ES-I3 (cell line): ENCODE measurements at regions not wholly inside any gene's neighbourhood (a gene's known extent, or its start where the extent isn't known, plus 50 kb on each side); places are given as distances from the start of the nearest gene placed in this dataset.

Source experiments
- H3K36me3 ChIP-seq: 2 replicates; pipeline ENCODE4 v1.6.1; 2013; ENCODE audit warnings: mild to moderate bottlenecking, low read length, control low read depth, moderate library complexity; ENCODE audit not compliant: insufficient read depth
- H3K4me1 ChIP-seq: 2 replicates; pipeline ENCODE4 v1.6.1; 2013; ENCODE audit warnings: mild to moderate bottlenecking, control low read depth, low read length; ENCODE audit not compliant: insufficient read depth
- H3K9ac ChIP-seq: 2 replicates; pipeline ENCODE4 v1.6.1; 2013; ENCODE audit warnings: low read depth, mild to moderate bottlenecking, low read length, moderate library complexity
- H3K9me3 ChIP-seq: 2 replicates; pipeline ENCODE4 v1.6.1; 2013; ENCODE audit warnings: mild to moderate bottlenecking, low read length, moderate library complexity; ENCODE audit not compliant: control insufficient read depth, insufficient read depth

DNA sequence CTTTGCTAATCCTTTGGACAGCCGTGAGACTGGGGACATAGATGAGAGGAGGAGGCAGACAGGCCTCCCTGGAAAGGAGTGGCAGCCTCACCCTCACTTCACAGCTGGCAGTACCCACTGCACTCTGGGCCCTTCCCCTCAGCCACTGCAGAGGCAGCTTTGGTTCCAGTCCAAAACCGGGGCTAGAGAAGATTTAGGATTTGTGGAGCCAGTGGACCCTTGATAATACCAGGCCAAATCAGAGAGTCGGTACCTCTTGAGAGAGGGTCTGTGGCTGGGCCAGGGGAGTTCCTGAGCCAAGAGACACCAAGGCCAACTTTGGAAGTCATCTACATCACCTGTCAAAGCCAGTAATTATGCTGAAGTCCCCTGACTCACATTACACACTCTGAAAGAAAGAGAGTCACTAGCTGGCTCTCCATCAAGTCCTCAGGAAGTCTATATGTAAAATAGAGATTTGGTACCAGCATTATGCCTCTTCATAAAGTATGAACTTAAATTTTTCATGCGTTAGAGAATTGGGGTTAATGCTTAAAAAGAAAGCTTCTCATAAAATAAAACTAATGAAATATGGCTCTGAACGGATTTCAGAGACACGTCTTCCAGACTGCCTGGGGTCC lies 244.1 kb upstream of the SEMA6D start:
- no peaks in the 10 kb centered on the region for H3K36me3 ChIP-seq
- H3K9me3 ChIP-seq = no peaks in the 10 kb centered on the region
- no peaks in the 10 kb centered on the region for H3K4me1 ChIP-seq
- H3K9ac ChIP-seq = no peak overlapping the region

DNA sequence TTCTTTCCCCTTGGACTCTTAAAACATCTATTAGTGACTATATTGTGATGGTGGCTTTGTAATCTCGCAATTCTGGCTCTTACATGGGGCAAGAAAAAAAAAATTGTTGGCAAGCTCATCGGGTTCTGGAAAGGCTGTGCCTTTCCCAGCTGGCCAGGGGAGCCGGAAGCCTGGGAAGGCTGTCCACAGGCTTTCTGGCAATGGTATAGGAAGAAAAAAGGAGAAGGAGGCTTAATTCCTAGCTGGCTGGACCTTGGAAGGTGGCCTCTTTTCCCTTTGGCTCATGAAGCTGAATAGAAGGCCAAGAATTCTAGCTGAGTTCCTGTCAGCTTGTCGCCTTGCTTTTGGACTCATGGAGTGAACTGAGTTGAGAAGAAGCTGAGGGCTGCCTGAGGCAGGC lies 243.5 kb upstream of the SEMA6D start:
- no peaks in the 10 kb centered on the region for H3K9me3 ChIP-seq
- no peaks in the 10 kb centered on the region for H3K4me1 ChIP-seq
- H3K36me3 ChIP-seq = no peaks in the 10 kb centered on the region
- H3K9ac ChIP-seq = no peak overlapping the region

DNA sequence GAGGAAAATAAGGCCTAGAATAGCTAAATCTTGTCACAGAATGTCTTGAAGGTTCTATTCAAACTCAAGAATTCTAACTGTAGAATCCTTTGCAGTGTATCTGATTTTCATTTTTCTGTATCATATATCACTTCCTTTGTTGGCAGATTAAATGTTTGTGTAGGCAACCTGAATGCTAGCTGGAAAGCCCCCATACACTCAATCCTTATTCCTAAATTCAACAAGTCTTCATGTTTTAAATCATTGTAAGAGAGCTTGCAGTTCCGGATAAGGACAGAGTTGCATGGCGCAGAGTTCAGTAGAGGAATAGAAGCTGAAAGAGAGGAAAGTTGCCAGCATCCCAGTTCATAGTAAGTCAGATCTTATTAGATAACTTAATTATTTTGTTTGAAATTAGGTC lies 242.0 kb upstream of the SEMA6D start:
- no peaks in the 10 kb centered on the region for H3K4me1 ChIP-seq
- no peaks in the 10 kb centered on the region for H3K36me3 ChIP-seq
- no peaks in the 10 kb centered on the region for H3K9me3 ChIP-seq
- no peak overlapping the region for H3K9ac ChIP-seq

DNA sequence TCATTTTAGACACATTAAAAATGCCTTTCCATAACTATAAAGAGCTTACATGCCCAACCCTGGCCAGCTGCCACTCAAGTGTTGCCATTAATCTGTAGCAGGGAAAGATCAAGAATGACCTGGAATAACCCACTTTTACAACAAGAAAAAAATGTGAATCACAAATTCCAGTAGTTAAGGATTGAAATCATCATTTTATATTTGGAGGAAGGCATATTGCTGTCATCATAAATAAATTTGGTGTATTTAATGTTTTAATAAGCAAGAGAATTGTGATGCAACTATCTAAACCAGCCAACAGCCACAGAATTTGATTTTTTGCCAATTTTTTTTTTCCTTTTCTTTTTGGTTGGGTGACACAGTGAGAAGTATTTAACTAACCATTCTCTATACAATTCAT lies 240.0 kb upstream of the SEMA6D start:
- H3K36me3 ChIP-seq = no peaks in the 10 kb centered on the region
- no peak overlapping the region for H3K9ac ChIP-seq
- no peaks in the 10 kb centered on the region for H3K4me1 ChIP-seq
- H3K9me3 ChIP-seq = no peaks in the 10 kb centered on the region

DNA sequence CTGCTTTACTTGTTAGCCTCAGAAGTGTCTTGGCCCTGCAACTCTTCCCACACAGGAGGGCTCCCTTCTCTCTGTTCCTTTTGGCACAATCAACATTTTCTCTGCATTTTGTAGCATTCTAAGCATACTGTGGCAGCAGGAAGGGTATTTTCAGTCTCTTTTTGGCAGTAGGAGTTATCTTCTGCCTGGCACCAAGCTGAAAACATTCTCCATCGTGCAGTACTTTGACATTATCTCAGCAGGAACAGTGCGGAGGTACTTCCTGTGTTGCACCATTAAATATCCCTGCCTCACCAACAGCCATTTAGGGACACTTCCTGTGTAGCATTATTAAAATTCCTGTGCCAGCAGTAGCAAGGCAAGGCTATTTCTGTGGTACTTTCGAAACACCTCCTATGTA lies 233.2 kb upstream of the SEMA6D start:
- H3K9ac ChIP-seq = no peak overlapping the region
- no peaks in the 10 kb centered on the region for H3K9me3 ChIP-seq
- H3K4me1 ChIP-seq = no peaks in the 10 kb centered on the region
- no peaks in the 10 kb centered on the region for H3K36me3 ChIP-seq

DNA sequence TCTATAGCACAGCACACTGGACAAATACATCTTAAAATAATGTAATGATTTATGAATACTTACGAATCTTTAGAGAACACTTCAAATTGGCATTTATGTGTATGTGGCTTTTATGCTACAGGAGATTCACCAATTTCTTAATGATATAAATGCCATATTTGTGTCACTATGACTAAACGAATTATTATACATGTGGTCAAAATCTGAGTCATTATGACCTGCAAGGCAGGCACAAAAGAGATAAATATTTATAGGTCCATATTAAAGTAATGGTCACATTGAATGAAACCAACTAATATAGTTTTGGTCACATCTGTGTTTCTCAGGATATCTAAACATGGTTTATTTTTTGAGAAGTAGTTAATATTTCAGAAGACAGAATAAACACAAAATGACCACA lies 232.3 kb upstream of the SEMA6D start:
- H3K9ac ChIP-seq = no peak overlapping the region
- no peaks in the 10 kb centered on the region for H3K36me3 ChIP-seq
- no peaks in the 10 kb centered on the region for H3K4me1 ChIP-seq
- no peaks in the 10 kb centered on the region for H3K9me3 ChIP-seq

DNA sequence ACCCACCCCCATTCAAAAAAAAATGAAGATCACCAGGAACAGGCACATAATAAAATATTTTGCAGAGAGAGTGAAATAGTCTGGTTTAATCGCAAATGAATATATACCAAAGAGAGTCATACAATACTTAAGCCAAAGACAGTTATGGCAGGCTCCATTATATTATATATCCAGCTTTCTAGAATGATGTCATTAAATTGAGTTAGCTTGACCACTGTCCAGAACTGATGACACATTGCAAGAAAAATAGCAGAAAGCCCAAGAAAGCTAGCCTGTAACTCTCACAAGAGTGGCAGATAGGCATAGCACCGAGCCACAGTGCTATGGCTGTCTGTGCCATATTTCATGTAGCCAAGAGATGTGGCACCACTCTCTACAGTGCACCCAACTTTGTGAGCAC lies 231.9 kb upstream of the SEMA6D start:
- H3K4me1 ChIP-seq = no peaks in the 10 kb centered on the region
- H3K9me3 ChIP-seq = no peaks in the 10 kb centered on the region
- no peak overlapping the region for H3K9ac ChIP-seq
- H3K36me3 ChIP-seq = no peaks in the 10 kb centered on the region

DNA sequence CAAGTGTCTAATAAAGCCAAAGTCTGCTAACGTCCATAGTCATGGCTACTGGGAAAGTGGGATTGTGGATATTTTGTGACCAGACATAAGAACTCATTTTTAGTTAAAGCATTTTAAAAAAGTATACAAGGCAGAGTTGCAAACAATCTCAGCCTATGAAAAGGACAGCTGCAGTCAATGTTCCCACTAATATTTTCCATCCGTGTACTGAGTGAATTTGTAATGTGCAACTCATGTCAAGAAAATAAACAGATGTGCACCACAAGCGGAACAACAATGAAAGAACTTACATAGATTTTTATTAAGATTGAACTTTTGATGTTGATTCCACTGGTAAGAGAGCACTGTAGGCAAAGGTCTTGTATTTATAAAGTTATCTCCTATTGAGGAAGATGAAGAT lies 231.3 kb upstream of the SEMA6D start:
- Histone ChIP-seq H3K36me3 (no peaks in the 10 kb centered on the region), H3K9ac (no peak overlapping the region), H3K9me3 (no peaks in the 10 kb centered on the region), H3K4me1 (no peaks in the 10 kb centered on the region)

DNA sequence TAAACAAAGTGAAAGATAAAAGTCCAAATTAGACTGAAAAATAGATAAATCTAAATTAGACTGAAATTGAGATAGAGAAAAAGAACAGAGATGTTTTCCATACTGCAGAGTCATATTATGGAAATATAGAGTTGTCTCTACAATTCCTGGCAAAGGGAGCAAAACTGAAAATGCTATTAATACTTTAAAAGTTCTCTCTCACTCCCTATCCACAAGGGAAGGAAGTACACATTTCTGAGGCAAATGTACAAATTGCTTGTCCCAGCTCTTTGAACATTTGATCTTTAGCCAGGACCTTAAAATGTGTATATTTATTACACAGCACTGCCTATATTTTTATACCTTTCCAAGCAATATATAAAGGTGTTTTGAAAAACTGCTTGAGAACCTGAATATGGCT lies 225.1 kb upstream of the SEMA6D start:
- Histone ChIP-seq H3K9me3 (no peaks in the 10 kb centered on the region), H3K36me3 (no peaks in the 10 kb centered on the region), H3K4me1 (no peaks in the 10 kb centered on the region), H3K9ac (no peak overlapping the region)

DNA sequence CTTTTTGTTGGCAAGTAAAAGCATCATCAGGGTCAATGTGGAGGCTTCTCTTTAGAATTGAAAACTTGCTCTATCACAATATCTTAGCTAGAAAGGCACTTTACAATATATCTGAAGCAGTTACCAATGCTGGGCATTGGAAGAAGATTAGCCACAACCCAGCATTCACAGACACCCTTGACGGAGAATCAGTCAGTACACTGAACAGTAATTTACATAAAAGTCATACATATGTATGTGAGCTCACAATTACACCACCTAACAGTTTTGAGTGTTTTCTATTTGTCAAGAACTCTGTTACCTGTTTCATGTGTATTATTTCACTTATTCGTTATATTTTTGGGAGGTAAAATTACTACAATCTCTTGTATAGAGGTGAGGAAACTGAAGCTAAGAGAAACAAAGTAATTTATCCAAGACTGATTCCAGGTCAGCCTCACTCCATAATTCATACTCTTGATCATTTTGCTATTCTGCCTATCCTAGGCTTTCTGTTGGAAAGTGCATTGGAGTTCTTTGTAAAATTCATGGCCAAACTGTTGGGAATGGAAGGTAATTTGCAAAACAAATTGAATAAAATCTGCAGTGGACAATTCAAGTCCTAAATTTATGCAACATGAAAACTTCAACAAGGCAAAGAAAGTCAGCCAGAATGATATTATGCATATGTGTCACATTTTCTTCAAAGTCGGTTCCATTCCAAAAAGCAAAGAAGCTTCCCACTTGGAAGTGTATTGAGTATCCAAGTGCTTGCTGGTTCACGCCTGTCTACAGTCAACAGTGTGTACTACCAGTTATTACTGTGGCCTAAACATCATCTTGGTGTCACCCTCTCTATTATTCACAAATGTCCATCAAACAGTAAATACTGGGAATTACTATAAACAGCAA lies 223.7 kb upstream of the SEMA6D start:
- Histone ChIP-seq H3K36me3 (no peaks in the 10 kb centered on the region), H3K9ac (no peak overlapping the region), H3K9me3 (no peaks in the 10 kb centered on the region), H3K4me1 (no peaks in the 10 kb centered on the region)

DNA sequence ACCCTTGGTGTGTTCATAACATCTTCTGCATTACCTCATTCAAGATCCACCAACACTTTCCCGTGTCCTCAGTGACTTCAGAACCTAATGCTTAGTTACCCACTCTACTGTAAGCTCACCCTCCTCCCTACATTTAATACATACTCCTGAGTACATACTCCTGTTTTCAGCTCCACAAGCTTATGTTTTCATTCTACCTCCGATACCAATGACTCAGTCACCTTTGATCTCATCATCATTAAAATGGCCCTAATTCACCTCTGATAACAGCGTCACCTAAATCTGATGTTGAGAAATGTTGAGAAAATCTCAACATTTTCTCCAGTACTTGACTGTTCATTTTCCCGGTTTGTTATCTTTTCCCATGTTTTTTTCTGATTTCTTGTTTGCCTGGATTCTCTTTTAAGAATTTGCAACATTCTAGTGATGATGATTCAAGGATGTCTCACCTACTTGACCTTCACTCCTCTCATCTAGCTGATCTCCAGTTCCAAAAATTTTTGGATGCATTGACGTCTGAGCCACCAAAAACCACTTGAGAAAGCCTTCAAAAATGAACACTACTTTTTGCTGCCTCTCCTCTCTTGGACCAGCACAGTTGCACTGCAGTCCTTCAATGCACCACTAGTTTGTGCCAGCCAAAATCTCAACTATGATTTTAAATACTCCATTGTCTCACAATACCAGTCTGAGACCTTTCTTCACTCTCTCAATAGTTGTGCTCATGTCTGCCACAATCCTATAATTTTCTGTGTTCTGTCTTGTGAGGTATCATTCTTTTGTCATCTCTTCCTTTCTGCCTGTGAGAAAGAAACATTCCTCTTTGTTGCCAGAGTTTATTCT lies 220.7 kb upstream of the SEMA6D start:
- H3K9ac ChIP-seq = no peak overlapping the region
- no peaks in the 10 kb centered on the region for H3K4me1 ChIP-seq
- H3K9me3 ChIP-seq = no peaks in the 10 kb centered on the region
- no peaks in the 10 kb centered on the region for H3K36me3 ChIP-seq

DNA sequence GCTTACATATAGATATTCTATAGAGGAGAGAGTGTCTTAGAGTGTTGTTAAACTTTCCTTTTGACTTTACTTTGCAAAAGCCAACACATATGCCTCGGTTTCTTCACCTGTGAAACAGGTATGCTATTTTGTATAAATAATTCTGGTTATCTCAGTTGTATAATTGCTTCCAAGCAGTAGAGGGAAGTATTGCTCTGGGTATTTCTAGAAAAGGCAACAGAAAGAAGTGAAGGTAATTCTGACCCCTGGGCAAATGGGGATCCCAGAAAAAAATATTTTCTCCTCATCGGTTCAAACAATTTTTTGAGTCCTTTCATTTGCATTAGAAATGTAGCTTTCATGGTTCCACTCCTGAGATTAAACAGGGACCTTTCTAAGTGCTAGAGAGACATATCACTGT lies 216.5 kb upstream of the SEMA6D start:
- Histone ChIP-seq H3K36me3 (no peaks in the 10 kb centered on the region), H3K9ac (no peak overlapping the region), H3K9me3 (no peaks in the 10 kb centered on the region), H3K4me1 (no peaks in the 10 kb centered on the region)

DNA sequence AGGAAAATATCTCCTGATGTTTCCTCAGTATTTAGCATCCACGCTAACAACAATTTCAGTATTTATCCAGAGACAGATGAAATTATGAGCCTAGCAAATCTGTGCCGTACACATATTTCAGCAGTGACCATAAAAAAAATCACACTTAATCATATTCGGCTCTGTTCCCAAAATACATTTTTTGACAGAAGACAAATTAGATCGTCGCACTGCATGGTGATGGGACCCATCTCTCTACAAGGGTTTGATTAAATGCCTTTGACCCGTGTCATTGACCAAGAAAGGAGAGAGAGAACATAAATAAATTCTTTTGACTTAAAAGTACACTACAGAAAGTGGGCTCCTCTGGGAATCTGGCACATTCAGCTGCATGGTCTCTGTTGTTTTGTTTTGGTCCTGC lies 215.3 kb upstream of the SEMA6D start:
- Histone ChIP-seq H3K9me3 (no peaks in the 10 kb centered on the region), H3K9ac (no peak overlapping the region), H3K4me1 (no peaks in the 10 kb centered on the region), H3K36me3 (no peaks in the 10 kb centered on the region)

DNA sequence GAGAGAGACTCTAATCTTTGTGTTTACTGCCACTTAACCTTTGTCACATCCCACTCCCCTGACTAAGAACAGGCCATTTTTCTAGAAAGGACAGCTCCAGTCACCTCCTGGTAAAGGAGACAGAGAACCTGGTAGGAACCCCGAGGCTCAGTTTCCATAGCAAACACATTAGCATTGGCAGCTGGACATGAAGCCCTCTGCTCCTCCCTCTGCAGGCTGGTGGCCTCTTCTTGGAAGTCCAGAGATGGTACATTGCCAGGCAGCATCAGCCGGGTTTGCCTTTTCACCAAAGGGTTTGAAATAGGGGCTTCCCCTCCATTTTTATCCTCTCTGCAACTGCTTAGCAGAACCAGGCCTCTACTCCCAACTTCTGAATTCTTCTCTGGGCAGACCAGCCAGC lies 213.4 kb upstream of the SEMA6D start:
- Histone ChIP-seq H3K4me1 (no peaks in the 10 kb centered on the region), H3K9ac (no peak overlapping the region), H3K36me3 (no peaks in the 10 kb centered on the region), H3K9me3 (no peaks in the 10 kb centered on the region)
